ENCODE measurements at regions not wholly inside any gene's neighbourhood (a gene's known extent, or its start where the extent isn't known, plus 50 kb on each side); places are given as distances from the start of the nearest gene placed in this dataset.

- DNase-seq (ENCODE audit: low read depth) = no peak
- no peak for TF ChIP-seq CTCF (IDR thresholded peaks at IDR 0.05; ENCODE audit: insufficient read depth, low read depth, low read length)
- no peak overlapping the region for H3K4me3 ChIP-seq (ENCODE audit: low read depth, low read length)
Observed at GRCh38 chr18:75927791-75928190, 500.3 kb upstream of the SMIM21 start.

GRCh38 chr18:75926811-75927210 lies 499.3 kb upstream of the SMIM21 start:
- H3K4me3 ChIP-seq (ENCODE audit: low read depth, low read length) = no peak overlapping the region
- DNase-seq (ENCODE audit: low read depth) = no peak
- TF ChIP-seq CTCF (IDR thresholded peaks at IDR 0.05; ENCODE audit: insufficient read depth, low read depth, low read length) = no peak

GRCh38 chr18:75923169-75923568 lies 495.7 kb upstream of the SMIM21 start:
- TF ChIP-seq CTCF (IDR thresholded peaks at IDR 0.05; ENCODE audit: insufficient read depth, low read depth, low read length) = no peak
- peak; percentile 1 for DNase-seq (ENCODE audit: low read depth)
- H3K4me3 ChIP-seq (ENCODE audit: low read depth, low read length) = no peak overlapping the region

GRCh38 chr18:75916624-75916982 lies 489.1 kb upstream of the SMIM21 start:
- no peak for DNase-seq (ENCODE audit: low read depth)
- H3K4me3 ChIP-seq (ENCODE audit: low read depth, low read length) = no peak overlapping the region
- TF ChIP-seq CTCF (IDR thresholded peaks at IDR 0.05; ENCODE audit: insufficient read depth, low read depth, low read length) = no peak

GRCh38 chr18:75915941-75916623 lies 488.6 kb upstream of the SMIM21 start:
- no peak for TF ChIP-seq CTCF (IDR thresholded peaks at IDR 0.05; ENCODE audit: insufficient read depth, low read depth, low read length)
- DNase-seq (ENCODE audit: low read depth) = no peak
- peak overlapping the region; percentile 6 for H3K4me3 ChIP-seq (ENCODE audit: low read depth, low read length)

- TF ChIP-seq CTCF (IDR thresholded peaks at IDR 0.05; ENCODE audit: insufficient read depth, low read depth, low read length) = no peak
- H3K4me3 ChIP-seq (ENCODE audit: low read depth, low read length) = no peak overlapping the region
- DNase-seq (ENCODE audit: low read depth) = no peak
Observed at GRCh38 chr18:75912829-75913228, 485.3 kb upstream of the SMIM21 start.

- TF ChIP-seq CTCF (IDR thresholded peaks at IDR 0.05; ENCODE audit: insufficient read depth, low read depth, low read length) = no peak
- no peak overlapping the region for H3K4me3 ChIP-seq (ENCODE audit: low read depth, low read length)
- no peak for DNase-seq (ENCODE audit: low read depth)
Observed at GRCh38 chr18:75904416-75904815, 476.9 kb upstream of the SMIM21 start.

All from fibroblast of villous mesenchyme (primary cell).